HG03103 (cell line): ENCODE measurements at regions not wholly inside any gene's neighbourhood (a gene's known extent, or its start where the extent isn't known, plus 50 kb on each side); places are given as distances from the start of the nearest gene placed in this dataset.
"Not testable (repeated sequence)": the region's sequence is repeated elsewhere in the genome, so short reads cannot be mapped to it uniquely, and the experiment has no call there.

Source experiments
- ATAC-seq: cut with Tn5 transposase; IDR thresholded peaks from one replicate; pipeline ENCODE4 v1.9.1; 2021; ENCODE audit warnings: low read depth; ENCODE audit not compliant: unreplicated experiment

- ATAC-seq = not testable (repeated sequence)
Observed at GRCh38 chr16:48059190-48059589, 96.6 kb downstream of the ABCC12 start.

GRCh38 chr16:48057048-48057447, 98.7 kb downstream of the ABCC12 start:
- no peak for ATAC-seq

- ATAC-seq = no peak
Observed at GRCh38 chr16:48054881-48055601, 100.8 kb downstream of the ABCC12 start.

GRCh38 chr16:48053418-48053745, 102.4 kb downstream of the ABCC12 start:
- ATAC-seq = no peak

GRCh38 chr16:48052731-48053417, 102.9 kb downstream of the ABCC12 start:
- no peak for ATAC-seq

GRCh38 chr16:48050871-48051270, 104.9 kb downstream of the ABCC12 start:
- ATAC-seq = no peak

- no peak for ATAC-seq
Observed at GRCh38 chr16:48049847-48050246, 105.9 kb downstream of the ABCC12 start.

GRCh38 chr16:48047720-48048119, 108.1 kb downstream of the ABCC12 start:
- no peak for ATAC-seq

- no peak for ATAC-seq
Observed at GRCh38 chr16:48047241-48047640, 108.6 kb downstream of the ABCC12 start.

- ATAC-seq = no peak
Observed at GRCh38 chr16:48044117-48044516, 111.7 kb downstream of the ABCC12 start.

GRCh38 chr16:48041981-48042421, 113.8 kb downstream of the ABCC12 start:
- no peak for ATAC-seq

GRCh38 chr16:48035142-48035541, 120.7 kb downstream of the ABCC12 start:
- ATAC-seq = no peak

- ATAC-seq = no peak
Observed at GRCh38 chr16:48030926-48031325, 124.9 kb downstream of the ABCC12 start.

- no peak for ATAC-seq
Observed at GRCh38 chr16:48029768-48030167, 126.0 kb downstream of the ABCC12 start.

- ATAC-seq = no peak
Observed at GRCh38 chr16:48025359-48025758, 130.4 kb downstream of the ABCC12 start.

GRCh38 chr16:48024042-48024441, 131.8 kb downstream of the ABCC12 start:
- ATAC-seq = no peak

GRCh38 chr16:48022496-48022895, 133.3 kb downstream of the ABCC12 start:
- ATAC-seq = no peak

- not testable (repeated sequence) for ATAC-seq
Observed at GRCh38 chr16:48020617-48021016, 135.2 kb downstream of the ABCC12 start.

- ATAC-seq = no peak
Observed at GRCh38 chr16:48014349-48015135, 141.3 kb downstream of the ABCC12 start.

GRCh38 chr16:48013491-48013901, 142.3 kb downstream of the ABCC12 start:
- ATAC-seq = no peak

- no peak for ATAC-seq
Observed at GRCh38 chr16:48011878-48012658, 143.7 kb downstream of the ABCC12 start.
